Embryonic facial prominence (tissue), 1 donor: ENCODE measurements at regions not wholly inside any gene's neighbourhood (a gene's known extent, or its start where the extent isn't known, plus 50 kb on each side); places are given as distances from the start of the nearest gene placed in this dataset.
"Not testable (repeated sequence)": the region's sequence is repeated elsewhere in the genome, so short reads cannot be mapped to it uniquely, and the experiment has no call there.

Experiments
- DNase-seq: peaks from one replicate; pipeline ENCODE4 v3.0.0-alpha.2; 2016; ENCODE audit errors: extremely low spot score

DNA sequence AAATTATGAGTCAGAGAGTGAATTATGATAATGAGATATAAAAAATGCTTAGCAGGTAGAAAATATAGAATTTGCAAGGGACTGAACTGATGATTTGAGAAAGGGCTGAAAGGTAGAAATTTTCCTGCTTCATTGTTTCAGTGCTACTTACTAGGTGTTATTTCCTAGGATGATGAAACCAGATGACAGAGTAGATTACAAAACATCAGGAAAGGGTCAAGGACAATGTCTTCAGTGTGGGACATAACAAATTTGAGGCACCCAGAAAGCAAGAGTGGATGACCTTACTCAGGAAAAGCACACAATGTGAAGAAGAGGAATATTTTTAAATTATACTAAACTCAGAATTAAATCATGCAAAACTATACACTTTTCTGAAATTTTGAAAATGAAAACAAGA lies 102.1 kb downstream of the SHCBP1 start:
- no peak for DNase-seq

DNA sequence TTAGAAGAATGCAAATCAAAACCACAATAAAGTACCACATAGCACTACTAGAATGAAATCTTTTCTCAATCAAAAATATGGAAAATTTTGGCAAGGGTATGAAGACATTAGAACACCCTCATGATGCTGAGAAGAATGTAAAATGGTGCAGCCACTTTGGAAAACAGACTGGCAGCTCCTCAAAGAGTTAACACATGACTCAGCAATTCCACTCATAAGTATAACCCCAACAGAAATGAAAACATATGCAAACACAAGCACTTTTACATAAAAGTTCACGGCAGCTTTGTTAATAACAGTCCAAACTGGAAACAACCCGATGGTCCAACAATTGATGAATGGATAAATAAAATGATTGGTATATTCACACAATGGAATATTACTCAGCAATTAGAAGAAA lies 124.5 kb downstream of the SHCBP1 start:
- DNase-seq, result no peak

DNA sequence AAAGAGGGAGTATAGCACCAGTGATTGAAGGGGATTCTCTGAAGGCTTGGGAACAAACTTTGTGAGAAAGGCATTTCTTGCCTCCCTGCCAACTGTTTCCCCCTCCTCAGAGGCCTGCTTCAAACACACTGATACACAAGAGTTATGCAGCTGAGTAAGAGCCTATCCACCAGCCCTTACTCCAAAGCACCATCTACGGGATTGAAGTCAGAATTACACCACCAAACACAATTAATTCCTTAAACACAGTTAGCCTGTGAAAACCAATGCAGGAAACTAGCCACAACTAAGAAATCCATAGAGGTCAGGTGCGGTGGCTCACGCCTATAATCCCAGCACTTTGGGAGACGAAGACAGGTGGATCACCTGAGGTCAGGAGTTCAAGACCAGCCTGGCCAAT lies 138.3 kb downstream of the SHCBP1 start:
- DNase-seq, result no peak

DNA sequence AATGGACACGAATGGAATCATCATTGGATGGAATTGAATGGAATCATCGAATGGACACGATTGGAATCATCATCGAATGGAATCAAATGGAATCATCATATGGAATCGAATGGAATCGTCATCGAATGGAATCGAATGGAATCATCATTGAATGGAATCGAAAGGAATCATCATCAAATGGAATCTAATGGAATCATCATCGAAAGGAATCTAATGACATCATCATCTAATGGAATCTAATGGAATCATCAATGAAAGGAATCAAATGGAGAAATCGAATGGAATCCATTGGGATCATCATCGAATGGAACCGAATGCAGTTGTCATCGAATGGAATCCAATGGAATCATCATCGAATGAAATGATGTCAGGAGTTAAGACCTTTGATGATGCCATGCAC lies 154.9 kb downstream of the SHCBP1 start:
- no peak for DNase-seq

DNA sequence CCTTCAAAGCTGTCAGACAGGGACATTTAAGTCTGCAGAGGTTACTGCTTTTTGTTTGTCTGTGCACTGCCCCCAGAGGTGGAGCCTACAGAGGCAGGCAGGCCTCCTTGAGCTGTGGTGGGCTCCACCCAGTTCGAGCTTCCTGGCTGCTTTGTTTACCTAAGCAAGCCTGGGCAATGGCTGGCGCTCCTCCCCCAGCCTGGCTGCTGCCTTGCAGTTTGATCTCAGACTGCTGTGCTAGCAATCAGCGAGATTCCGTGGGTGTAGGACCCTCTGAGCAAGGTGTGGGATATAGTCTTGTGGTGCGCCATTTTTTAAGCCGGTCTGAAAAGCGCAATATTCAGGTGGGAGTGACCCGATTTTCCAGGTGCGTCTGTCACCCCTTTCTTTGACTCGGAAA lies 166.4 kb downstream of the SHCBP1 start:
- DNase-seq, result not testable (repeated sequence)

DNA sequence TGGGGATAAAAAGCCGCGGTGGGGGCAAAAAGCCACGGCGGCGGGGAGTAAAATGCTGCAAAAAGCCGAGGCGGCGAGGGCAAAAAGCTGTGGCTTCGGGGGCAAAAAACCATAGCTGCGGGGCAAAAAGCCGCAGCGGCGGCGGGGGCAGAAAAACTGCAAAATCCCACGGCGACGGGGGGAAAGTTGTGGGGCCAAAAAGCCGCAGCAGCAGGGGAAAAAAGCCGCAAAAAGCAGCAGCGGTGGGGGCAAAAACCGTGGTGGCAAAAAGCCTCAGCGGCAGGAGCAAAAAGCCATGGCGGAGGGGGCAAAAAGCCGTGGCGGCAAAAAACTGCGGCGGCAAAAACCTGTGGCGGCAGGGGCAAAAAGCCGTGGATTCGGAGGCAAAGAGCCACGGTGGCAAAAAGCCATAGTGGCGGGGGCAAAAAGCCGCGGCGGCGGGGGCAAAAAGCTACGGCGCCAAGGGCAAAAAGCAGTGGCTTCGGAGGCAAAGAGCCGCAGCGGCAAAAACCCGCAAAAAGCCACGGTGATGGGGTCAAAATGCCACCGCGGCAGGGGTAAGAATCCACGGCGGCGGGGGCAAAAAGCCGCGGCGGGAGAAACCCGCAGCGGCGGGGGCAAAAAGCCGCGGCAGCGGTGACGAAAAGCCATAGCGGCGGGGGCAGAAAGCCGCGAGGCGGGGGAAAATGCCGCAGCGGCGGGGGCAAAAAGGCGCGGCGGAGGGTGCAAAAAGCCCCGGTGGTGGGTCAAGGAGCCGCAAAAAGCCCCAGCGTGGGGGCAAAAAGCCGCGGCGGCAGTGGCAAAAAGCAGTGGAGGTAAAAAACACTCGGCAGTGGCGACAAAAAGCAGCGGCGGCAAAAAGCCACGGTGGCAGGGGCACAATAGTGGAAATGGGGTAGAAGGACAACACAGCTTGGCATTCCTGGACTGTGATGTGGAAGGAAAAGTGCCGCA lies 192.8 kb downstream of the SHCBP1 start:
- DNase-seq, result no peak

DNA sequence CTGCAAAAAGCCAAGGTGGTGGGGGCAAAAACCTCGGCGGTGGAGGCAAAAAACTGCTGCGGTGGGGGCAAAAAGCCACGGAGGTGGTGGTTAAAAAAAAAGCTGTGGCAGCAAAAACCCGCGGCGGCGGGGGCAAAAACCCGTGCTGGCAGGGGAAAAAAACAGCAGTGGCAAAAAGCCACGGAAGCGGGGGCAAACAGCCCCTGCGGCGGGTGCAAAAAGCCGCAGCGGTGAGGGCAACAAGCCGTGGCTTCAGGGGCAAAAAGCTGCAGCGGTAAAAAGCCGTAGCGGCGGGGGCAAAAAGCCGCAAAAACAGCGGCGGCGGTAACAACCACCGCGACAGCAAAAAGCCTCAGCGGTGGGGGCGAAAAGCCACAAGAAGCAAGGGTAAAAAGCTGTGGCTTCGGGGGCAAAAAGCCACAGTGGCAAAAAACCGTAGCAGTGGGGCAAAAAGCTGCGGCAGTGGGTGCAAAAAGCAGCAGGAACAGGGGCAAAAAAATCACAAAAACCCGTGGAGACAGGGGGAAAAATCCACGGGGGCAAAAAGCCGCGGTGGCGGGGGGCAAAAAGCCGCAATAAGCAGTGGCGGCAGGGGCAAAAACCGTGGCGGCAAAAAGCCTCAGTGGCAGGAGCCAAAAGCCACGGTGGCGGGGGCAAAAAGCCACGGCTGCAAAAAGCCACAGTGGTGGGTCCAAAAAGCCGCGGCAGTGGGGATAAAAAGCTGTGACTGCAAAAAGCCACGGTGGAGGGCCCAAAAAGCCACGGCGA lies 193.7 kb downstream of the SHCBP1 start:
- DNase-seq, result no peak

DNA sequence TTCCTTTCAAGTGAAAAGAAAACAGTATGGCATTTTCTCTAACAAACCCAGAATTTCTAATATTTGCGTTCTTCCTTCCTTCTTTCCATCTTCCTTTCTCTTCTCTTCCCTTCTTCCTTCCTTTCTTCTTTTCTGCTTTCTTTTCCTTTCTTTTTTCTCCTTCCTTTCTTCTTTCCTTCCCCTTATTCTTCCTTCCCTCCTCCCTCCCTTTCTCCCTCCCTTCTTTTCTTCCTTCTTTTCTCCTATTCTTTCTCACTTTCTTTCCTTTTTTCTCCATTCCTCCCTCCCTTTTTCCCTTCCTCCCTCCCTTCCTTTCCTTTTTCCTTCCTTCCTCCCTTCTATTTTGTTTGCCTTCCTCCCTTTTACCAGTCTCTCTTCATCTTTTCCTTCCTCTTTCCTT lies 194.8 kb downstream of the SHCBP1 start:
- DNase-seq, result no peak

DNA sequence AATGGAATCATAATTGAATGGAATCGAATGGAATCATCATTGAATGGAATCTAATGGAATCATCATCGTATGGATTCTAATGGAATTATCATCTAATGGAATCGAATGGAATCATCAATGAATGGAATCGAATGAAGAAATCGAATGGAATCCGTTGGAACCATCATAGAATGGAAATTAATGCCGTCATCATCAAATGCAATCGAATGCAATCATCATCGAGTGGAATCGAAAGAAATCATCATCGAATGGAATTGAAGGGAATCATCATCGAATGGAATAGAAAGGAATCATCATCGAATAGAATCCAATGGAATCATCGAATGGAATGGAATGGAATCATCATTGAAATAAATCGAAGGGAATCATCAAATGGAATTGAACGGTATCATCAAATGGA lies 217.2 kb downstream of the SHCBP1 start:
- no peak for DNase-seq

DNA sequence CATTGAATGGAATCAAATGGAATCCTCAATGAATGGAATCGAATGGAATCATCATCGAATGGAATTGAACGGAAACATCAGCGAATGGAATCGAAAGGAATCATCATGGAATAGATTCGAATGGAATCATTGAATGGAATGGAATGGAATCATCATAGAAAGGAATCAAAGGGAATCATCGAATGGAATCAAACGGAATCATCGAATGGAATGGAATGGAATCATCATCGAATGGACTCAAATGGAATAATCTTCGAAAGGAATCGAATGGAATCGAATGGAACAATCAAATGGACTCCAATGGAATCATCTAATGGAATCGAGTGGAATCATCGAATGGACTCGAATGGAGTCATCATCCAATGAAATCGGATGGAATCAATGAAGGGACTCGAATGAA lies 222.6 kb downstream of the SHCBP1 start:
- DNase-seq, result not testable (repeated sequence)

DNA sequence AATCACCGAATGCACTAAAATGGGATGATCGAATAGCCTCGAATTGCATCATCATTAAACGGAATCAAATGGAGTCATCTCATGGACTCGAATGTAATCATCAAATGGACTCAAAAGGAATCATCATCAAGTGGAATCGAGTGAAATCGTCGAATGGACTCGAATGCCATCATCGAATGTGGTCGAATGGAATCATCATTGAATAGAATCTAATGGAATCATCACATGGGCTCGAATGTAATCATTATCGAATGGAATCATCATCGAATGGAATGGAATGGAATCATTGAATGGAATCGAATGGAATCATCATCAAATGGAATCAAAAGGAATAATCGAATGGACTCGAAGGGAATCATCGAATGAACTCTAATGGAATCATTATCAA lies 224.3 kb downstream of the SHCBP1 start:
- not testable (repeated sequence) for DNase-seq

DNA sequence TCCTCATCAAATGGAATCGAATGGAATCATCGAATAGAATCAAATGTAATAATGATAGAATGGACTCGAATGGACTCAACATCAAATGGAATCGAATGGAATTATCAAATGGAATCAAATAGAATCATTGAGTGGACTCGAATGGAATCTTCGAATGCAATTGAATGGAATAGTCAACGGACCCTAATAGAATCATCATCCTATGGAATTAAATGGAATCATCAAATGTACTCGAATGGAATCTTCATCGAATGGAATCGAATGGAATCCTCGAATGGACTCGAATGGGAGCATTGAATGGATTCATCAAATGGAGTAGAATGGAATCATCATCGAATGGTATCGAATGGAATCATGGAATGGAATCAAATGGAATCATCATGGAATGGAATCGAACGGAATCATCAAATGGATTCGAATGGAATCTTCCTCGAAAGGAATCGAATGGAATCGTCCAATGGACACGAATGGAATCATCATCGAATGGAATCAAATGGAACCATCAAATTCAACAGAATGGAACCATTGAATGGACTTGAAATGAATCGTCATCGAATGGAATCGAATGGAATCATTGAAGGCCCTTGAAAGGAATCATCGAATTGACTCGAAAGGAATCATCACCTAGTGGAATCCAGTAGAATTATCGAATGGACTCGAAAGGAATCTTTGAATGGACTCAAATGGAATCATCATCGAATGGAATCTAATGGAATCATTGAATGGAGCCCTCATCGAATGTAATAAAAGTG lies 224.9 kb downstream of the SHCBP1 start:
- not testable (repeated sequence) for DNase-seq

DNA sequence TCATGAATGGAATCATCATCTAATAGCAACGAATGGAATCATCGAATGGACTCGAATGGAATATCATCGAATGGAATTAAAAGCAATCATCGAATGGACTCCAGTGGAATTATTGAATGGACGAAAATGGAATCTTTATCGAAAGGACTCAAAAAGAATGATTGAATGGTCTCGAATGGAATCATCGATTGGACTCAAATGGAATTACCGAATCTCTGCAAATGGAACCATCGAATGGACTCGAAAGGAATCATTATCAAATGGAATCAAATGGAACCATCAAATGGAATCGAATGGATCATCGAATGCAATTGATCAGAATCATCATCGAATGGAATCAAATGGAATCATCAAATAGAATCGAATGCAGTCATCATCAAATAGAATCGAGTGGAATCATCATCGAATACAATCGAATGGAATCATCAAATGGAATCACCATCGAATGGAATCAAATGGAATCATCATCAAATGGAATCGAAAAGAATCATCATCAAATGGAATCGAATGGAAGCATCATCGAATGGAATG lies 225.7 kb downstream of the SHCBP1 start:
- not testable (repeated sequence) for DNase-seq

DNA sequence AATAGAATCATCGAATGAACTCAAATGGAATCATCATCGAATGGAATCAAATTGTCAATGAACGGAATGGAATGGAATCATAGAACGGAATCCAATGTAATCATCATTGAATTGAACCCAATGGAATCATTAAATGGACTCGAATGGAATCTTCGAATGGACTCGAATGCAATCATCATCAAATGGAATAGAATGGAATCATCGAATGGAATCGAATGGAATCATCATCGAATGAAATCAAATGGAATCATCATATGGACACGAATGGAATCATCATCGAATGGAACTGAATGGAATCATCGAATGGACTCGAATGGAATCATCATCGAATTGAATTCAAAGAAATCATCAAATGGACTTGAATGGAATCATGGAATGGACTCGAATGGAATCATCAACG lies 226.2 kb downstream of the SHCBP1 start:
- DNase-seq, result not testable (repeated sequence)

DNA sequence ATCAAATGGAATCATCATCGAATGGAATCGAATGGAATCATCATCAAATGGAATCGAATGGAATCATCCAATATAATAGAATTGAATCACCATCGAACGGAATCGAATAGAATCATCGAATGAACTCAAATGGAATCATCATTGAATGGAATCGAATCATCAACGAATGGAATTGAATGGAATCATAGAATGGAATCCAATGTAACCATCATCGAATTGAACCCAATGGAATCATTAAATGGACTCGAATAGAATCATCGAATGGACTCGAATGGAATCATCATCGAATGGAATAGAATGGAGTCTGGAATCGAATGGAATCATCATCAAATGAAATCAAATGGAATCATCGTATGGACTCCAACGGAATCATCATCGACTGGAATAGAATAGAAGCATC lies 227.0 kb downstream of the SHCBP1 start:
- DNase-seq, result not testable (repeated sequence)

DNA sequence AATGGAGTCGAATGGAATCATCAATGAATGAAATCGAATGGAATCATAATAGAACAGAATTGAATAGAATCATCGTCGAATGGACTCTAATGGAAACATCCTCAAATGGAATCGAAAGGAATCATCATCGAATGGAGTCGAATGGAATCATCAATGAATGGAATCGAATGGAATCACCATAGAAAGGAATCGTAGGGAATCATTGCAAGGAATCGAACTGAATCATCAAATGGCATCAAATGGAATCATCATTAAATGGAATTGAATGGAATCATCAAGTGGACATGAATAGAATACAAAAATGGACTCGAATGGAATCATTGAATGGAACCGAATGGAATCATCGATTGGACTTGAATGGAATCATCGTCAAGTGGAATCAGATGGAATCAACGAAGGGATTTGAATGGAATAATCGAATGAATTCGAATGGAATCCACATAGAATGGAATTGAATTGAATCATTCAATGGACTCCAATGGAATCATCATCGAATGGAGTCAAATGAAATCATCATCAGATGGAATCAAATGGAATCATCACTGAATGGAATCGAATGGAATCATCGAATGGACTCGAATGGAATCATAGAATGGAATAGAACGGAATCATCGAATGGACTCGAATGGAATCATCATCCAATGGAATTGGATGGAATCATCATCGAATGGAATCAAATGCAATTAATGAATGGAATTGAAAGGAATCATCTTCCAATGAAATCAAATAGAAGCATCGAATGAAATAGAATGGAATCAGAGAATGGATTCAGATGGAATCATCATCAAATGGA lies 228.1 kb downstream of the SHCBP1 start:
- peak; percentile 16 for DNase-seq

DNA sequence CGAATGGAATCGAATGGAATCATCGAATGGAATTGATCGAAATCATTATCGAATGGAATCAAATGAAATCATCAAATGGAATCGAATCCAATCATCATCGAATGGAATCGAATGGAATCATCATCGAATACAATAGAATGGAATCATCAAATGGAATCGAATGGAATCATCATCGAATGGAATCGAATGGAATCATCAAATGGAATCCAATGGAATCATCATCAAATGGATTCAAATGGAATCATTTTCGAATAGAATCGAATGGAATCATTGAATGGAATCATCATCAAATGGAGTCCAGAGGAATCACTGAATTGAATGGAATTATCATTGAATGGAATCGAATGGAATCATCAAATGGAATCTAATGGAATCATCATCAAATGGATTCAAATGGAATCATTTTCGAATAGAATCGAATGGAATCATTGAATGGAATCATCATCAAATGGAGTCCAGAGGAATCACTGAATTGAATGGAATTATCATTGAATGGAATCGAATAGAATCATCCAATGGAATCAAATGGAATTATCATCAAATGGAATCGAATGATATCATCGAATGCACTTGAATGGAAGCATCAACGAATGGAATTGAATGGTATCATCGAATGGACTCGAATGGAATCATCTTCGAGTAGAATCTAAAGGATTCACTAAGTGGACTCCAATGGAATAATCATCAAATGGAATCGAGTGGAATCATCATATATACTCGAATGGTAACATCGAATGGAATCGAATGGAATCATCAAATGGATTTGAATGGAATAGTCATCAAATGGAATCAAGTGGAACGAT lies 230.3 kb downstream of the SHCBP1 start:
- DNase-seq, result not testable (repeated sequence)

DNA sequence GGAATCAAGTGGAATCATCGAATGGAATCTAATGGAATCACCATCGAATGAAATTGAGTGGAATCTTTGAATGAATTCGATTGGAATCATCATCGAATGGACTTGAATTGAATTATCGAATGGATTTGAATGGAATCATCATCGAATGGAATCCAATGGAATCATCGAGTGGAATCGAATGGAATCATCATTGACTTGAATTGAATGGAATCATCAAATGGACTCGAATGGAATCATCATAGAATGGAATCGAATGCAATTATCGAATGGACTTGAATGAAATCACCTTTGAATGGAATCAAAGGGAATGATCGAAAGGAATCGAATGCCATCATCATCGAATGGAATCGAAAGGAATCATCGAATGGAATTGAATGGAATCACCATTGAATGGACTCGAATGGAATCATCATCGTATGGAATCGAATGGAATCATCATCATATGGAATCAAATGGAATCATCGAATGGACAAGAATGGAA lies 231.6 kb downstream of the SHCBP1 start:
- DNase-seq, result peak; percentile 70

DNA sequence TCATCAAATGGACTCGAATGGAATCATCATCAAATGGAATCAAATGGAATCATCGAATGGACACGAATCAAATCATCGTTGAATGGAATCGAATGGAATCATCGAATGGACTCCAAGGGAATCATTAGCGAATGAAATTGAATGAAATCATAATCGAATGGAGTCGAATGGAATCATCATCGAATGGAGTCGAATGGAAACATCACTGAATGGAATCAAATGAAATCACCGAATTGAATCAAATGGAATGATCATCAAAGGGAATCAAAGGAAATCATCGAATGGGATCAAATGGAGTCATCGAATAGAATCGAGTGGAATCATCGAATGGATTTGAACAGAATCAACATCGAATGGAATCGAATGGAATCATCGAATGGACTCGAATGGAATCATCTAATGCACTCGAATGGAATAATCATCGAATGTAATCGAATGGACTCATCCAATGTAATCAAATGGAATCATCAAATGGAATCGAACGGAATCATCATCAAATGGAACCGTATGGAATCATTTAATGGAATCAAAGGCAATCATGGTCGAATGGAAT lies 232.2 kb downstream of the SHCBP1 start:
- DNase-seq, result not testable (repeated sequence)

DNA sequence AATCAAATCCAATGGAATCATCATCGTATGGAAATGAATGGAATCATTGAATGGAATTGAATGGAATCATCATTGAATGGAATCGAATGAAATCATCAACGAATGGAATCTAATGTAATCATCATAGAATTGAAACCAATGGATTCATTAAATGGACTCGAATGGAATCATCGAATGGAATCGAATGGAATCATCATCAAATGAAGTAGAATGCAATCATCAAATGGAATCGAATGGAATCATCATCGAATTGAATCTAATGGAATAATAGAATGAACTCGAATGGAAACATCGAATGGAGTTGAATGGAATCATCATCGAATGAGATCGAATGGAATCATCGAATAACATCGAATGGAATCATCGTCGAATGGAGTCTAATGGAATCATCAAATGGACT lies 232.8 kb downstream of the SHCBP1 start:
- not testable (repeated sequence) for DNase-seq
